PC-3 (cell line): ENCODE measurements at regions not wholly inside any gene's neighbourhood (a gene's known extent, or its start where the extent isn't known, plus 50 kb on each side); places are given as distances from the start of the nearest gene placed in this dataset.

Experiments
- ATAC-seq: fragments of 200-7000 bp; cut with Tn5 transposase; 2 replicates; pipeline ENCODE4 v1.9.1; 2020; ENCODE audit warnings: mild to moderate bottlenecking, moderate library complexity
- BruUV-seq: library from RNA; stranded (reverse); fragments of 400-500 nt; replicated peaks from 2 replicates; lab custom pipeline; 2021; lab: Mats Ljungman, UMichigan
- CTCF ChIA-PET: fragments of 300-600 bp; sonication (Branson Sonifier 250); formaldehyde crosslinking; loops from one replicate; lab custom pipeline; 2022; ENCODE audit warnings: antibody characterized with exemption; lab: Charles Lee
- POLR2A ChIA-PET: fragments of 300-600 bp; sonication (Branson Sonifier 250); formaldehyde crosslinking; loops from one replicate; lab custom pipeline; 2022; ENCODE audit warnings: antibody characterized with exemption; ENCODE audit not compliant: unreplicated experiment; lab: Charles Lee
- DNase-seq: peaks from one replicate; pipeline ENCODE4 v3.0.0-alpha.2; 2015
- H2AFZ ChIP-seq: fragments of 300-600 bp; sonication (generic); 2 replicates; pipeline ENCODE4 v1.6.0; 2016; ENCODE audit warnings: antibody characterized with exemption, low read length
- H3F3A ChIP-seq: fragments of 300-600 bp; sonication (generic); one replicate; pipeline ENCODE4 v1.6.0; 2017; ENCODE audit warnings: antibody characterized with exemption, low read length, control low read depth, mild to moderate bottlenecking; ENCODE audit not compliant: unreplicated experiment
- H3K27ac ChIP-seq: fragments of 300-600 bp; sonication (generic); 2 replicates; pipeline ENCODE4 v1.5.1; 2016; ENCODE audit warnings: mild to moderate bottlenecking, low read length
- H3K27me3 ChIP-seq: fragments of 300-600 bp; sonication (generic); 2 replicates; pipeline ENCODE4 v1.6.1; 2016; ENCODE audit warnings: low read length, mixed read lengths
- H3K36me3 ChIP-seq: fragments of 300-600 bp; sonication (generic); 2 replicates; pipeline ENCODE4 v1.6.1; 2016; ENCODE audit warnings: low read depth, mixed run types, low read length, mixed read lengths
- H3K4me1 ChIP-seq: fragments of 300-600 bp; sonication (generic); 2 replicates; pipeline ENCODE4 v1.5.1; 2016; ENCODE audit warnings: low read length; ENCODE audit not compliant: insufficient read depth
- H3K4me2 ChIP-seq: fragments of 300-600 bp; sonication (generic); 2 replicates; pipeline ENCODE4 v1.6.0; 2016; ENCODE audit warnings: low read length
- H3K4me3 ChIP-seq: fragments of 300-600 bp; sonication (generic); 2 replicates; pipeline ENCODE4 v1.5.1; 2016; ENCODE audit warnings: mild to moderate bottlenecking, low read length, mixed read lengths
- H3K79me2 ChIP-seq: fragments of 300-600 bp; sonication (generic); 2 replicates; pipeline ENCODE4 v1.6.1; 2017; ENCODE audit warnings: low read length, mixed read lengths
- H3K9ac ChIP-seq: fragments of 300-600 bp; sonication (generic); 2 replicates; pipeline ENCODE4 v1.6.0; 2016; ENCODE audit warnings: mild to moderate bottlenecking, low read length
- H3K9me2 ChIP-seq: fragments of 300-600 bp; sonication (generic); replicated peaks from 2 replicates; pipeline ENCODE4 v1.6.1; 2016; ENCODE audit warnings: mixed run types, low read length, mixed read lengths
- H3K9me3 ChIP-seq: fragments of 300-600 bp; sonication (generic); 2 replicates; pipeline ENCODE4 v1.6.1; 2016; ENCODE audit warnings: low read length, mixed read lengths
- H4K20me1 ChIP-seq: fragments of 300-600 bp; sonication (generic); 2 replicates; pipeline ENCODE4 v1.6.1; 2016; ENCODE audit warnings: low read length, mixed read lengths
- EZH2 ChIP-seq: fragments of 300-600 bp; sonication (generic); IDR thresholded peaks from one replicate; pipeline ENCODE4 v1.6.1; 2017; ENCODE audit warnings: antibody characterized with exemption, mild to moderate bottlenecking, low read length; ENCODE audit not compliant: unreplicated experiment
- EZH2phosphoT487 ChIP-seq: fragments of 300-600 bp; sonication (generic); IDR thresholded peaks from 2 replicates; pipeline ENCODE4 v1.6.1; 2018; ENCODE audit warnings: mild to moderate bottlenecking, antibody characterized with exemption, low read length, borderline replicate concordance
- intact Hi-C: fragments of 100-400 bp; cut with micrococcal nuclease; formaldehyde crosslinking; loops from 2 replicates; pipeline ENCODE4 v1.9.0; 2023
- TF ChIP-seq, protein P1 (sequence below): fragments of 300-600 bp; sonication (generic); conservative IDR thresholded peaks from 2 replicates; pipeline ENCODE4 v1.5.1; 2017; ENCODE audit warnings: antibody characterized with exemption, low read depth, mild to moderate bottlenecking, low read length

DNA sequence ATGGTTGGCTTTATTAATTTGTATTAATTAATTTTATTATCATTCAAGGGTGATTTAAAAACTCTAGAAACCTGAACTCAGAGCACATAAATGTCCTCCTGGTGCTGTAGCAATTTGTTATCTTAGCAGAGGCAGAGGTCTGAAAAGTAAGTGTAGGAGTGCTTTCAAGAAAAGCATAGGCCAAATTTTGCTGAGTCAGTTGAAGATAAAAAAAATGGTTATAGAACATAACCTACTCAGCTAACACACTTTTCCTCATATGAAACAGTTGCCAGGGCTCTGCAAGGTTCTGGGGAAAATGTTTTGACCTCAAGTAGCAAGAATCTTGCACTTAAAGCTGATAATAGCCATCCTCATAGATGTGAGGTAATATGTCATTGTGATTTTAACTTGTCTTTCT lies 53.5 kb upstream of the CHODL start:
- H4K20me1 ChIP-seq, result no peaks in the 10 kb centered on the region
- intact Hi-C loops, result no loop called here
- ChIA-PET POLR2A (no interaction called here), CTCF (no interaction called here)
- no peak overlapping the region for H2AFZ ChIP-seq
- DNase-seq (no peak), ATAC-seq (no peak)
- no peaks in the 10 kb centered on the region for H3K27me3 ChIP-seq
- no peaks in the 10 kb centered on the region for H3K4me1 ChIP-seq
- no TSS peak for BruUV-seq
- no peak overlapping the region for H3K4me3 ChIP-seq
- no peak for TF ChIP-seq EZH2phosphoT487
- TF ChIP-seq, protein P1, sequence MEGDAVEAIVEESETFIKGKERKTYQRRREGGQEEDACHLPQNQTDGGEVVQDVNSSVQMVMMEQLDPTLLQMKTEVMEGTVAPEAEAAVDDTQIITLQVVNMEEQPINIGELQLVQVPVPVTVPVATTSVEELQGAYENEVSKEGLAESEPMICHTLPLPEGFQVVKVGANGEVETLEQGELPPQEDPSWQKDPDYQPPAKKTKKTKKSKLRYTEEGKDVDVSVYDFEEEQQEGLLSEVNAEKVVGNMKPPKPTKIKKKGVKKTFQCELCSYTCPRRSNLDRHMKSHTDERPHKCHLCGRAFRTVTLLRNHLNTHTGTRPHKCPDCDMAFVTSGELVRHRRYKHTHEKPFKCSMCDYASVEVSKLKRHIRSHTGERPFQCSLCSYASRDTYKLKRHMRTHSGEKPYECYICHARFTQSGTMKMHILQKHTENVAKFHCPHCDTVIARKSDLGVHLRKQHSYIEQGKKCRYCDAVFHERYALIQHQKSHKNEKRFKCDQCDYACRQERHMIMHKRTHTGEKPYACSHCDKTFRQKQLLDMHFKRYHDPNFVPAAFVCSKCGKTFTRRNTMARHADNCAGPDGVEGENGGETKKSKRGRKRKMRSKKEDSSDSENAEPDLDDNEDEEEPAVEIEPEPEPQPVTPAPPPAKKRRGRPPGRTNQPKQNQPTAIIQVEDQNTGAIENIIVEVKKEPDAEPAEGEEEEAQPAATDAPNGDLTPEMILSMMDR, result no peak
- TF ChIP-seq EZH2, result no peak
- no peak overlapping the region for H3K27ac ChIP-seq
- no peaks in the 10 kb centered on the region; the same call in 1 of the 2 replicates for H3K9me3 ChIP-seq
- no peak overlapping the region for H3K4me2 ChIP-seq
- no peaks in the 10 kb centered on the region for H3K79me2 ChIP-seq
- no peaks in the 10 kb centered on the region for H3K9me2 ChIP-seq
- H3K9ac ChIP-seq, result no peak overlapping the region
- H3K36me3 ChIP-seq, result no peaks in the 10 kb centered on the region
- H3F3A ChIP-seq, result no peaks in the 10 kb centered on the region

DNA sequence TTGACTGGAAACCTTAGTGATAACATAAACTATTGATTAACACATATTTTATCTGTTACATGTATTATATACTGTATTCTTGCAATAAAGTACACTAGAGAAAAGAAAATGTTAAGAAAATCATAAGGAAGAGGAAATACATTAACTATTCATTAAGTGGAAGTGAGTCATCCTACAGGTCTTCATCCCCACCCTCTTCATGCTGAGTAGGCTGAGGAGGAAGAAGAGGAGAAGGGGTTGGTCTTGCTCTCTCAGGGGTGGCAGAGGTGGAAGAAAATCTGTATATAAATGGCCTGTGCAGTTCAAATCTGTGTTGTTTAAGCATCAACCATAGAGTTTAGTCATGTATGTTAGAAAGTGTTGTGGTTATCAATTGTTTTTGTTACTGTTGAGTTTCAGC lies 66.1 kb upstream of the CHODL start:
- Histone ChIP-seq H3K79me2 (no peaks in the 10 kb centered on the region), H3K27me3 (no peaks in the 10 kb centered on the region), H3K36me3 (no peaks in the 10 kb centered on the region), H3K4me1 (no peaks in the 10 kb centered on the region), H2AFZ (no peak overlapping the region), H3K4me2 (no peak overlapping the region), H3K9me3 (peaks cover 12% of the 10 kb centered on the region; the same call in 1 of the 2 replicates), H3K4me3 (no peak overlapping the region), H3F3A (no peaks in the 10 kb centered on the region), H3K27ac (no peak overlapping the region), H3K9ac (no peak overlapping the region), H3K9me2 (no peaks in the 10 kb centered on the region), H4K20me1 (no peaks in the 10 kb centered on the region)
- DNase-seq, result no peak
- ChIA-PET POLR2A (no interaction called here), CTCF (no interaction called here)
- no peak for ATAC-seq
- no TSS peak for BruUV-seq
- TF ChIP-seq EZH2phosphoT487 (no peak), EZH2 (no peak)
- TF ChIP-seq, protein P1, result no peak
- intact Hi-C loops, result no loop called here

DNA sequence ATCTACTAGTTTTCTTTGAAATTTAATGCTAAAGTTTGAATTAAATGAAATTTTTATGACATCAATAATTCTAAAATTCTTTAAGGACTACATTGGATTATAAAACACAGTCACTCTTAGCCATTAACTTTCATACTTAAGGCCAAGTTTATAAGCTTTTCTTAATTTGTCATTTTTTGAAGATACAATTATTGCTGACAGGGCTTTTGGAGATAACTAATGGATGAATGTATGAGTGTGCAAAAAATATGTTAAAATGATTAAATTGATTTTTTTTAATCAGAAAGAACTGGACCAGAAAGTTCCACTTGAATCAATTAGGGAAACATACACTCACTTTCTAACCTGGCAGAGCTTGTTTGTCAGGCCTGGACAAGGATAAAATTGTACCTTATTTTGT lies 70.3 kb upstream of the CHODL start:
- TF ChIP-seq, protein P1, result no peak
- TF ChIP-seq EZH2phosphoT487 (no peak), EZH2 (no peak)
- no TSS peak for BruUV-seq
- no peaks in the 10 kb centered on the region for H3K4me1 ChIP-seq
- no peaks in the 10 kb centered on the region for H3K36me3 ChIP-seq
- no peaks in the 10 kb centered on the region for H3F3A ChIP-seq
- no peaks in the 10 kb centered on the region for H3K9me2 ChIP-seq
- no peak overlapping the region for H3K27ac ChIP-seq
- ChIA-PET POLR2A (no interaction called here), CTCF (no interaction called here)
- no peaks in the 10 kb centered on the region for H4K20me1 ChIP-seq
- intact Hi-C loops, result no loop called here
- H3K9ac ChIP-seq, result no peak overlapping the region
- no peaks in the 10 kb centered on the region for H3K79me2 ChIP-seq
- H3K27me3 ChIP-seq, result no peaks in the 10 kb centered on the region
- no peak overlapping the region for H3K4me2 ChIP-seq
- no peak for DNase-seq
- H2AFZ ChIP-seq, result no peak overlapping the region
- ATAC-seq, result no peak
- H3K9me3 ChIP-seq, result peaks cover 7% of the 10 kb centered on the region; the same call in 1 of the 2 replicates
- H3K4me3 ChIP-seq, result no peak overlapping the region
